SIG-M5 (cell line): ENCODE measurements at regions not wholly inside any gene's neighbourhood (a gene's known extent, or its start where the extent isn't known, plus 50 kb on each side); places are given as distances from the start of the nearest gene placed in this dataset.

Source experiments
- DNase-seq: peaks from one replicate; lab custom pipeline; 2025; lab: John Stamatoyannopoulos, UW

DNA sequence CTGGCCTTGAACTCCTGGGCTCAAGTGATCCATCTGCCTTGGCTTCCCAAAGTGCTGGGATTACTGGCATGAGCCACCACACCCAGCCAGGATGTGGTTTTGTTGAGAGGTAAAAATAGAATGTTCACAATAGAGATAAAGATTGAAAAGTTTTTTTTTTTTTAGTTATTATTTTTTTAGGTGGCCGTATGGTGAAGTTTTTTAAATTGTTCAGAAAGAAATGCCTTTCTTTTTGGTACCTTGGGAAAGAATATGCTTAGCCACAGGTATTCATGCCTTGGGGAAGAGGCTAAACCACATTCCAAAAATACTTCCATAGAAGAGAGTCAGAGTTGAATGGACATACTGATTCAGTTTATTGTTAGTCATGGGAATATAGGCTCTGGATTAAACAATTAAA lies 143.4 kb downstream of the C11orf91 start:
- no peak for DNase-seq

DNA sequence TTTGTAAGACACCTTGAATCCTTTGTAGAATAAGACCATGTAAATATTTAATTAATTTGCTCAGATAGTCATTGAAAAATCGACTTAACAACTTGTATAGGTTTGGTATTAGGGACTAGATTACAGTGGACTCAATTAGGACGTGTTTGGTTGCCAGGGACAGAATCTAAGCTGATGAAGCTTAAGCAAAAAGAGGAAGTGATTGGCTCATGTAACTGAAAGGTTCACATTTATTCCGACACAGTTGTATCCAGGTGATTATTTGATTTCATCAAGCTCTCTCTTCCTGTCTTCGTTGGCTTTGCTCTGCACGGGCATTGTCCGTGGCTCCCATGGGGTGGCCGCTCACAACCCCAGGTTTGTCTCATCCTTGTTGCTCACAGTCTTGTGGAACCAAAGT lies 146.4 kb downstream of the C11orf91 start:
- no peak for DNase-seq

DNA sequence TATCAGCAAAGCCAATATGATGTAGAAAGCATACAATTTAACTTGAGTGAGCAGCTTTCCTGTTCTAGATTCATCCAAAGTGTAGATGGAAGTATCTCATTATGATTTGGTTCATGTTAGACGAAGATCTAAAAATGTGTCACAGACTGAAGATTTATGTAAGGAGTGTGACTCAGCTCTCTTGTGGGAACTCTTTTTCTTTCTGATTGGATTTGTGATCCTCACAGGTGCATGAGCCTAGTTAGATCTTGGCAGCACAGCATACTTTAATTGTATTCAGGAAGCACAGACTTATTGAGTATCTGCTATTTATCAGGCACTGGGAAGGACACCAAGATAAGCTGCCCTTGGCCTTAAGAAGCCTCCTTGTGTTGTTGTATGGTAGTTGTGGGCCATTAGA lies 147.1 kb downstream of the C11orf91 start:
- DNase-seq = no peak

DNA sequence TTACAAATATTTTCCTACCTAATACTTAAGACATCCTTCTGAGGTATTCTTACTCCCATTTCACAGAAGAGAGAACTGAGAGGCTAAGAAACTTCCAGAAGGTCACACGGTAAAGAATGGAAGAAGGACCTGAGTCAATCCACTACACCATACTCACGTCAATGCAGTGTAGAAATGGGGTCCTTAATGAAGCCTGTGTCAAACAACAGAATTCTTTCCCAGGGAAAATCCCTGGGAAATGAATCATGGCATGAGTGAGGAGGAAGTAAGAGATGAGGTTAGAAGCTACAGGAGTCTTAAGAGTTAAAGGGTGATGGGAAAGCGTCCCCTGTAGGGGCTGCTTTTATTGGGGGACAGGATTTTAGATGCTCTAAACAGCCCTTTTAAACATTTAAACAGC lies 147.9 kb downstream of the C11orf91 start:
- no peak for DNase-seq

DNA sequence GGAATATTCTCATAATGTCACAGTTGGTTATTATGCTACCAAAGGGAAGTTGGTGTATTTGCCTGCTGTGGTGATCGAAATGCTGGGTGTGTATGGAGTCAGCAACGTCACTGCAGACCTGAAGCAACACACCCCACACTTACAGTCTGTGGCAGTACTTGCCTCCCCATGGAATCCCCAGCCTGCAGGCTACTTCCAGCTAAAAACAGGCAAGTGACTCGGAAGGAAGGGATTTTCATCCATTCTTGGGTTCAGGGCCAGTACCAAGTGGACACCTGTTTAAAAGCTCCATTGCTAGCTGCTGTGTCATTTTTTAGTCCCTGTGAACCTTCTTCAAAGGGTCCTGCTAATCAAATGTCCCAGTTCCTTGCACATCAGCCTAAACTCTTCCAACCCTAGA lies 149.6 kb downstream of the C11orf91 start:
- DNase-seq = no peak

DNA sequence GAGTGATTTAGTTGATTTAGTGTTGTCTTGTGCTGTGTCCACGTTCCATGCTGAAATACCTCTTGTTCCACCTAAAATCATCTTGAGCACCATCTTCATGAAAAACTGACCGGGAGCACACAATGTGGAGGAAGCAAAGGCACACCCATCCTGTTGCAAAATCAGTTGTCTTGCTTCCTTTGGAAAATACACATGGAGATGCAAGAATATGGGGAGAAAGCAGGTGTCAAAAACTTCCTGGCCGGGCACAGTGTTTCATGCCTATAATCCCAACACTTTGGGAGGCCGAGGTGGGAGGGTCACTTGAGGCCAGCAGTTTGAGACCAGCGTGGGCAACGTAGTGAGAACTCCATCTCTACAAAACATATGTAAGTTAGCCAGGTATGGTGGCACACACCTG lies 151.1 kb downstream of the C11orf91 start:
- DNase-seq = no peak

DNA sequence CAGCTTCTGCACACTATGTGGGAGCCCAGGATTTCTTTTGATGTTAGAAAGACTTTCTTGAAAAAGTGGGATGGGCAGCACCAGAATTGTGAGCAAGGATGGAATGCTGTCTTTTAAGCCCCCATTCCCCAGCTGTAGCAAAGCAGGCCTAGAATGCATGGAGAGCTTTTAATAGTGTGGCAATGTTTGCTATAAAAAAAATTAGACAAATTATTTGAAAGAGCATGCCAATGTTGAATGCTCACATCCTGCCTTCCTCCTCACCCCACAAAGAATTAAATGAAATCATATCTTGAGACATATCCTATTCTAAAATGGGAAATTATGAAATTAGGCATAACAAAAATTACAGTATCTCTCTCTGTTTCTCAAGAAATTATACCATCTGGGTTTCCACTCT lies 154.7 kb downstream of the C11orf91 start:
- no peak for DNase-seq

DNA sequence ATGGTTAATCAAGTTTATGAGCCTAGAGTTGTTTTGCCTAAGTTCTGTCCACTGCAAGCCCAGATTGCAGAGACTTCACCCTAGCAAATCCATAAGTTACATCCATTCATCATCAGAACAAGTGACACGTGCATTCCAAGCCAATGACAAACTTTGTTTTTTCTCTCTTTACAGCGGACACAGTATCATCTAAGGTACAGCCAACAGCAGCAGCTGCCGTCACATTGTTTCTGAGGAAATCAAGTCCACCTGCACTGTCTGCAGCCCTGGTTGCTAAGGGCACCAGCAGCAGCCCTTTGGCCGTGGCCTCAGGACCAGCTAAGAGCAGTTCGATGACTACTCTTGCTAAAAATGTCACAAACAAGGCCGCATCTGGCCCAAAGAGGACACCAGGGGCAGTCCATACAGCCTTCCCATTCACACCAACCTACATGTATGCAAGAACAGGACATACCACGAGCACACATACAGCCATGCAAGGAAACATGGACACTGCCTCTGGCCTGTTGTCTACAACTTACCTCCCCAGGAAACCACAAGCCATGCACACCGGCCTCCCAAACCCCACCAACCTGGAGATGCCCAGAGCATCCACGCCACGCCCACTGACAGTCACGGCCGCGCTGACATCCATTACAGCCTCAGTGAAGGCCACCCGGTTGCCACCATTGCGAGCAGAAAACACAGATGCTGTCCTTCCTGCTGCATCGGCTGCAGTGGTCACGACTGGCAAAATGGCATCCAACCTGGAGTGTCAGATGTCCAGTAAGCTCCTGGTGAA lies 155.8 kb downstream of the C11orf91 start:
- no peak for DNase-seq

DNA sequence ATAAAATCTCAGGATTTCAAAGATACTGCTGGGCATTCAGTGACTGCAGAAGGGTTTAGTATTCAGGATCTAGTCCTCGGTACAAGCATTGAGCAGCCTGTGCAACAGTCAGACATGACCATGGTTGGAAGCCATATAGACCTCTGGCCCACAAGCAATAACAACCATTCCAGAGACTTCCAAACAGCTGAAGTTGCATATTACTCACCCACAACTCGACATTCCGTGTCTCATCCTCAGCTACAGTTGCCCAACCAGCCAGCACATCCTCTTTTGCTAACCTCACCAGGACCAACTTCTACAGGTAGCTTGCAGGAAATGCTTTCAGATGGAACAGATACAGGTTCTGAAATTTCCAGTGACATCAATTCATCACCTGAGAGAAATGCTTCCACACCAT lies 156.8 kb downstream of the C11orf91 start:
- DNase-seq = no peak

DNA sequence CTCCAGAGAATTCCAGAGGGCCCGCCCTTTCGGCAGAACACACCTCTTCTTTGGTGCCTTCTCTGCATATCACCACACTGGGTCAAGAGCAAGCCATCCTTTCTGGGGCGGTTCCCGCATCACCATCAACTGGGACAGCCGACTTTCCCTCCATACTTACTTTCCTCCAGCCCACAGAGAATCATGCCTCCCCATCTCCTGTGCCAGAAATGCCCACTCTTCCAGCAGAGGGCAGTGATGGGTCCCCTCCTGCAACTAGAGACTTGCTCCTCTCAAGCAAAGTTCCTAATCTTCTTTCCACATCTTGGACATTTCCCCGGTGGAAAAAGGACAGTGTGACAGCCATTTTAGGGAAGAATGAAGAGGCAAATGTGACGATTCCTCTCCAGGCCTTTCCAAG lies 157.7 kb downstream of the C11orf91 start:
- DNase-seq = no peak

DNA sequence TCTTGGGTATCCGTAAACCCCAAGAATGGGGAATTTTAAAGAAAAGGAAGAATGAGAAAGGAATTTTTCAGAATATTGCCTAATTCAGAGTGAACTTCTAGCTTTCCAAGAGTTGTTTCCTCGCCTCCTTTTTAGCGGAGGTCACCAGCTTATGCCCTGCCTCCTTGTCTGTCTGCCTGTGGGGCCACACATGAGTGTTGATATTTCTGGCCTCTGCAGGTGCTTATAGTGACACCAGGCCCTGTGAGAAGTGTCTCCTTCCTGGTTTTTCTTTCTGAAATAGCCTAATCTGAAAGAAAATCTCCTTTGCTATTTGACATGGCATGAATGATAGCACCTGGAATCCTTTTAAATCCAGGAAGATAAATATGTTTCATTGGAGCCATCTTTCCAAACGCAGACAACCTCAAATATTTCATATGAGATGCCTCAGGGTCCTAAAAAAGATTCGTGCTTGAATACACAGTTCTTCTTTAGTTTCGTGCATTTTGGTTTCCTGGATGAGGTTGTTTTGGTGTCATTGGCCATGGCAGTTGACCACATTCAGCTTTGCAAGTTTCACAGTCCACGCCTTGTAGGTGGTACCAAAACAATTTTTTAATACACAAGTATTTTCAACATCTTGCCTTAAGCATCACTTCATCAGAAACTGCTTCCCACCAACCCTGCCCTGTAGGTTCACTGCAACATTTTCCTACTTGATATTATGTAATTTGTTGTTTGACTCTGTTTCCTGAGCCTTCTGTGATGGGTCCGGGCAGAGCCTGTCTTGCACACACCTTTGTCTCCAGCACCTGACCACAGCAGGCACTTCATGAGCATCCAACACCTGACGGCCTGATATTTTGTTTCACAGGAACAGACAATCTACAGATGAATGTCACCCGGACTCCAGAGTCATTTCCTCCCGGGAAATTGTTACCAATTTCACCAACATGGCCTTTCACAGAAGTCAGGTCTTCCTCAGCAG lies 159.4 kb downstream of the C11orf91 start:
- no peak for DNase-seq

DNA sequence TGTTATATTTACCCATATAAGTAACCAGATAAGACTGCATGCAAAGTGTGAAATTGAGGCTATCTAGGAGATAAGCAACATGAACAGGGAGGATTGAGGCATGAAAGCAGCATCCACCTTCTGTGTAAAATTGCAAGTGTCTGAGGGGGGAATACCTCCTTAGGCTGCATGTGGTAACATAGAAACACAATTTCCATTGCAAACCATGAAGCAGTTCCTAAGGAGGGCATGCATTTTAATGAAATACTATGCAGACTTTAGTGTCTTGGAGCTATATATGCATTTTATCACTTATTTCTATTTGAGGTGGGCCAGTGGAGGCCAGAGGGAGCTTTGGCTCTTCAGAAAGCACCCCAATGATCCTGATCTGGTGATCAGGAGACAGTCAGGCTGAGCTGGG lies 160.2 kb downstream of the C11orf91 start:
- DNase-seq = no peak

DNA sequence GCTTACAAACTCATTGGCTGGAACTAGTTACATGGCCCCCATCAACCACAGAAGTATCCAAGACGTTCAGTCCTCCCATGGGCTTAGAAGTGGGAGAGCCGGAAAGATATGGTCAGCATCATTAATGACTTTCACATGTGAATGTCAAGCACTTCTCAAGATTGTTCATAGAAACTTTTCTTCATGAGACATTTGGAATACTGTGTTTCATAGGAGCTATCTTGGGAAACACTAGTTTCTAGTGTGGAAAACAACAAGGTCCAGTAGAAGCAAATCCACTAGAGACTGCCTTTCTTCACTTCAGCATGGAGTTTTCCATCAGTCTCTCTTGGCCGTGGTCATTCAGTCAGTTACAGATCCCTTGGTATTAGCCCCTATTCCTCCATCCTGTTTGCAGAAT lies 160.9 kb downstream of the C11orf91 start:
- DNase-seq = no peak

DNA sequence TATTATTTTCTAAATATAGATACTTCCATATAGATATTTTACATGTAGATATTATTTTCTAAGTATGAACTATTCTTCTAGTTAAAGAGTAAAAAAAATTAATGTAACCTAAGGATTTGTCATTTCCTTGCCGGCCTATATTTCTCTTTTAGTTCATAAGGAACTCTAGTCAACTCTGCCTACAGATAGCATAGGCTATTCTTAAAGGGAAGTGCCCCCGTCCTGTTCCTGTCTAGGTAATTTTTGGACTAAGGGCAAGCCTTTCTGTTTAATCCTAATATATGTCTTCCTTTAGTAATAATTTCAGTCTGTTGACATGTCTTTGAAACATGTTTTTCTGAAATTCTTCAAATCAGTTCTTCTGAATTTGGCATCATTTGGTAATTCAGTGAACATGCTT lies 161.9 kb downstream of the C11orf91 start:
- no peak for DNase-seq

DNA sequence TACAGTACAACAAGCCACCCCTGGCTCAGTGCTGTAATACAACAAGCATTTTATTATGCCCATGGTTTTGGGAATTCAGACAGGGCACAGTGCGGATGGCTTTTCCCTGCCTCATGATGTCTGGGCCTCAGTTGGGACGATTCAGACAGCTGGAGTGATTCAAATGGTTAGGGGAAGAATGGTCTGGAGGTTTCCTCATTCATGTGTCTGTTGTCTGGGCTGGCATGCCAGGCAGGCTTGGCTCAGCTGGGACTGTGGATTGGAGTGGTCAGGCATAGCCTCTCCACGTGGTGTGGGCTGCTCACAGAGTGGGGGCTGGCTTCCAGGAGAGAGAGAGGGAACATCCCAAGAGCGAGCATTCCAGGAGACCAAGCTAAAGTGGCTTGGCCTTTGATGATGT lies 164.4 kb downstream of the C11orf91 start:
- DNase-seq = no peak

DNA sequence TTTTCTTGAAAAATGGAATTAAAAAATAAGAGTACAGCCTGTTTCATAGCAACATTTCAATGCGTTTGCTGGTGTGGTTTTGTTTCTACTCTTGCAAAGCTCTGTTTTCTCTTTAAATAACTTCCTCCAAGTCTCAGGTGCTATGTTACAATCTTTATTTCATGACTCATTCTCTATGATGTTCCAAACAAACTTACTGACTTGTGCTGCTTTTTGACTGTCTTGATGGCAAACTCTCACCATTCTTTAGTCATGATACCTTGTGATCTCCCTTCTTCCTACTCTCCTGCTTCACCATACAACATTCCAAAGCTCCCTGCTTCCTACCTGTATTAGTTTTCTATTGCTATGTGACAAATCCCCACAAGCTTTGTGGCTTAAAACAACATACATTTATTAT lies 166.1 kb downstream of the C11orf91 start:
- DNase-seq = no peak

DNA sequence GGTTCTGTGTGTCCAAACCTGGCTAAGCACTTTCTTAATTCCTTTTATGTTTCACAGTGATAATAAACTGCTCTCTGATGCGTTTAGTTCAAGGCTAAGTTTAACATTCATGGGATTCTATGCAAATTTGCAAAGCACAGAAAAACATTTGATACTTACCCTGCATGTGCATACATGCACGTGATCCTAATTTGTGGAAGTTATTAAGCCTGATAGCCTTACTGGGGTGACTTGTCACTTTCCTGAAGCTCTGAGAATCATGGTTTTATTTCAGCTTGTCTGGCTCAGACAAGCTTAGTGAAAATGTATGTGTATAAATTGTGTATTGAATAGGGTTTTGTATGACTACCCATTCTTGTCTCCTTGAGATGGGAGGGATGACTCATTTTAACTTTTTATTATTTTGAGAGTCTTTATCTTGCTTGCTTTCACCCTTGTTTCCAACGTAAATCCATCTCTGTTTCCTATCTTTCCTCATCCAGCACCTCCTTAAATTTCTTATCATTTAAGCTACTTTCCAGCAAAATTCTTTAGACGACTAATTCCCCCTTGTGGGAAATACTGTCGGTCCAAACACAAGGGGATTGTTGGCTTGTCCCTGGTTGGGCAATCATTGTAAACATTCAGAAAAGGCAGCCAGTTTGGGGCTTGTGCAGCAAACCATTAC lies 167.1 kb downstream of the C11orf91 start:
- no peak for DNase-seq

DNA sequence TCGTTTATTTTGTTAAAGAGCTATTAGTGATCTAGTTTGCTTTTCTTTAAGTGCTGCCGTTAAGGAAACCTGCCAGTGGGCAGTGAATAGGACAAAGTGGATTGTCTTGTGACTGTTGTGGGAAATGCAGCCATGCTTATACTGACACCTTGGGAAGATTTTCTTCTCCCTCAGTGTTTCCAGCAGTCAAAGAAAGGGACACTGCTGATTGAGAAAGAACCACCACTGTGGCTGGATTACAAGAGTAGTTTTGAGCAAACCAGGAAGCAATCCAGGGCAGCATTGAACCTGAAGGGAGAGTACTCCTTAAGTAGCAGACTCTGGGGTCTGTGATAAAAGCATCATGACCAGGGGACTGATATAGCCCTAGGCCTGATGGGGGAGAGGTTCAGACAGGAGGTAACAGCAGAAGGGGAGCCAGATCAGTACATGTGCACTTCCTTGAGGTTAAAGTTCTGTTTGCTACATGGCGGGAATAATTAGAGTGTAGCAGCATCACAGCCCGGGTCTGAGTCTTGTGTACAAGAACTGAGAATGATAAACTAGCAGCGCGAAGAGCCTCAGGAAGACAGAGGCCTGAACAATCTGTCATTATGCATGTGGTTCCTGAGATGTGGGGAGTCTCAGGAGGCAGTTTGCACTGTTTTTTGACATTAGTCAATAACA lies 167.8 kb downstream of the C11orf91 start:
- DNase-seq = no peak

DNA sequence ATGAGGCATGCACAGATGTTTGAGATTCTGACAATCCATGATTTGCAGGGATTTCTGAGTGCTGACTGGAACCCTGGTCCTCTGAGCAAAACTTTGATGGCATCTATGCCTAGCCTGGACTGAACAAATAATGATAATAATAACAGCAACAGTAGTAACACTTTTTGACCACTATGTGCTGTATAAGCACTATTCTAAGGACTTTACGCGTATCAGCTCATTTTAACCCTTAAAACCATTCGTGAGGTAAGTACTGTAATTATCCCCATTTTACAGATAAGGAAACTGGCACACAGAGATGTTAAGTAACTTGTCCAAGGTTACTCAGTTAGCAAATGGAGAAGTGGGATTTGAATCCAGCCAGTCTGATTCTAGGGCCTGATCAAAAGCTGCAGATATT lies 168.4 kb downstream of the C11orf91 start:
- DNase-seq = no peak

DNA sequence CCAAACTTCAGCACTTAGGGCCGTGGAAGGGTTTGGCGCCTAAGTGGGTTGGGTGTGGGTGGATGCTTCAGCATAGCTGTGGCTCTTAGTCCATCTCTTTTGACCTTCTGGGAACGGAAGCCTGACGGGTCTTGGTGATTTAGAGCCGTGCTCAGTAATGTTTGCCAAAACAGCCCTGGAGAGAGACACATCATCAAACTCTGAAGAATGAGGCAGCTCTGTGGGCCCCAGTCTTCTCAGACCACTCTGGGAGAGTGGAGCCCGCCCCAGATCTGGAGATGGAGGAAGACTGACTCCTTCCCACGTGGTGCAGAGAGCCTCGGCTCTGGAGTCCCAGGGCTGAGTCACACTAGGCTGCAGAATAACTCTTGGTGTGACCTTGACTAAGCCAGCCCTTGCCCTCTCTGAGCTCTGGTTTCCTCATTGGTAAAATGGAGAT lies 168.9 kb downstream of the C11orf91 start:
- DNase-seq = no peak

DNA sequence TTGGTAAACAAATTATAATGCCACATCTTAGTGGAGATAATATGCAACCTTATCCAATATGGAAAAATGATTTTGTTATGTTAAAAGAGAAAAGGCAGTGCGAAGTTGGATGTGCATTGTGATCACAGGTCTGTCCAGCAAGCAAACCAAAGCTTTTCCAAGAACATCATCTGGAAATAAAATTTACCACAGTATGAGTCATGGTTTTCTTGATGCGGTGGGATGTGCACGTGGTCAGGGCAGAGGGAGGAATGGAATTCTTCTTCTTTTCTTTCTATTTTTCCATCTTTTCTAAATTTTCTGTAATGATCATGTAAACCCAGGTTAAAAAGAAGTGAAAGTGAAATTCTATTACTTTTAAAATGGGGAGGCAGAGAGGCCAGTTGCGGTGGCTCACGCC lies 169.8 kb downstream of the C11orf91 start:
- DNase-seq = no peak

DNA sequence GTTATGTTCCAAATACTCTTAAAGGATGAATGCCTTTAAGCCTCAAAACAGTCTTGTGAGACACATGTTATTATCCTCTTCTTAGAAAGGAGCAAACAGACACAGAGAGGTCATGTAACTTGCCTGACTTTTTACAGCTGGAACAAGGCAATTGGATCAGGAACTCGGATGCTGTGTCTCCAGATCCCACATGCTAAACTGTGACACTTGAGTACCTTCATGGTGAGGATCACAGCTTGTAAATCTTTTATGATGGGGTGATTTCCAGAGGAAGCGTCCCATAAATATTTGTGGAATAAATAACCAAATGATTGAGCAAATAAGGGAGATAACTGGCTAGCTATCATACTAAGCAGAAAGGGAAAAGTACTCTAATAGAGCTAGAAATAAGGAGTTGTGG lies 171.2 kb downstream of the C11orf91 start:
- DNase-seq = no peak
